GM21717 (cell line): ENCODE measurements at regions not wholly inside any gene's neighbourhood (a gene's known extent, or its start where the extent isn't known, plus 50 kb on each side); places are given as distances from the start of the nearest gene placed in this dataset.
A peak's percentile ranks its signal among the peaks of the same experiment; 100 is the strongest.

ENCODE experiments used
- ATAC-seq: cut with Tn5 transposase; IDR thresholded peaks from one replicate; pipeline ENCODE4 v1.9.1; 2021; ENCODE audit warnings: mild to moderate bottlenecking, moderate library complexity; ENCODE audit not compliant: unreplicated experiment

- no peak for ATAC-seq
These were observed 179.2 kb upstream of the FAM3C start for GRCh38 chr7:121575194-121575765.

GRCh38 chr7:121574109-121574508, 178.0 kb upstream of the FAM3C start:
- ATAC-seq = no peak

- ATAC-seq = no peak
These were observed 176.5 kb upstream of the FAM3C start for GRCh38 chr7:121572615-121573014.

GRCh38 chr7:121570365-121570764, 174.3 kb upstream of the FAM3C start:
- ATAC-seq = no peak

GRCh38 chr7:121563177-121563576, 167.1 kb upstream of the FAM3C start:
- no peak for ATAC-seq

GRCh38 chr7:121562259-121562658, 166.2 kb upstream of the FAM3C start:
- no peak for ATAC-seq

- ATAC-seq = no peak
These were observed 165.6 kb upstream of the FAM3C start for GRCh38 chr7:121561717-121562116.

- no peak for ATAC-seq
These were observed 164.3 kb upstream of the FAM3C start for GRCh38 chr7:121560267-121560990.

- no peak for ATAC-seq
These were observed 162.2 kb upstream of the FAM3C start for GRCh38 chr7:121558288-121558687.

- no peak for ATAC-seq
These were observed 161.2 kb upstream of the FAM3C start for GRCh38 chr7:121557034-121557892.

- ATAC-seq = no peak
These were observed 159.4 kb upstream of the FAM3C start for GRCh38 chr7:121555558-121555957.

GRCh38 chr7:121547544-121548092, 151.5 kb upstream of the FAM3C start:
- ATAC-seq = peak; percentile 70

- ATAC-seq = no peak
These were observed 150.8 kb upstream of the FAM3C start for GRCh38 chr7:121546632-121547543.

- no peak for ATAC-seq
These were observed 149.3 kb upstream of the FAM3C start for GRCh38 chr7:121545418-121545817.

- peak; percentile 80 for ATAC-seq
These were observed 148.6 kb upstream of the FAM3C start for GRCh38 chr7:121544726-121545125.

- no peak for ATAC-seq
These were observed 148.1 kb upstream of the FAM3C start for GRCh38 chr7:121544238-121544637.

- no peak for ATAC-seq
These were observed 145.3 kb upstream of the FAM3C start for GRCh38 chr7:121541457-121541856.

GRCh38 chr7:121540138-121540537, 144.0 kb upstream of the FAM3C start:
- ATAC-seq = no peak

GRCh38 chr7:121537031-121537430, 140.9 kb upstream of the FAM3C start:
- ATAC-seq = no peak
